Midbrain (tissue), 1 donor: ENCODE measurements at regions not wholly inside any gene's neighbourhood (a gene's known extent, or its start where the extent isn't known, plus 50 kb on each side); places are given as distances from the start of the nearest gene placed in this dataset.
"Not testable (repeated sequence)": the region's sequence is repeated elsewhere in the genome, so short reads cannot be mapped to it uniquely, and the experiment has no call there.

Experiments
- DNase-seq: peaks from one replicate; lab custom pipeline; 2025; lab: John Stamatoyannopoulos, UW

- no peak for DNase-seq
These were observed 195.7 kb upstream of the TMEFF2 start for GRCh38 chr2:192390401-192390800.

- DNase-seq: not testable (repeated sequence)
These were observed 189.5 kb upstream of the TMEFF2 start for GRCh38 chr2:192384191-192384590.

DNA sequence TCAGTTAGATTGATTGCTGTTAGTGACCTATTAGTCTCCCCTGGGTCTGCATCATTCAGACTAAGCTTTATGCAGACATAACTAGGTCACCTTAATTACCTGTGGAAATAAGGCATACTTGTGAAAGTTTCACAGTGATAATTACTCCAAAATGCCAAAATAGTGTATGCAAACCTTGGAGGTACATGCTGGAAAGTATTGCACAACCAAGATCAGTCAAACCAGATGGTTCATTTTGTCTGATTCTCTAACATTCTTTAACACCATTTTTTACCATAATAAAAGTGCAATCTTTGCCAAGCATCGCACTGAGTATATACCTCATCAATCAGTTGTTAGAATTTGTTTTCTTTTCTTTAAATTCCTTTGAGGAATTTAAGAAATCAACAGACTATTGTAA lies 186.3 kb upstream of the TMEFF2 start:
- no peak for DNase-seq

- DNase-seq: no peak
These were observed 185.0 kb upstream of the TMEFF2 start for GRCh38 chr2:192379736-192380135.

GRCh38 chr2:192377173-192377572 lies 182.4 kb upstream of the TMEFF2 start:
- DNase-seq: no peak

- DNase-seq: no peak
These were observed 179.0 kb upstream of the TMEFF2 start for GRCh38 chr2:192373754-192374153.

- no peak for DNase-seq
These were observed 178.5 kb upstream of the TMEFF2 start for GRCh38 chr2:192373221-192373620.

DNA sequence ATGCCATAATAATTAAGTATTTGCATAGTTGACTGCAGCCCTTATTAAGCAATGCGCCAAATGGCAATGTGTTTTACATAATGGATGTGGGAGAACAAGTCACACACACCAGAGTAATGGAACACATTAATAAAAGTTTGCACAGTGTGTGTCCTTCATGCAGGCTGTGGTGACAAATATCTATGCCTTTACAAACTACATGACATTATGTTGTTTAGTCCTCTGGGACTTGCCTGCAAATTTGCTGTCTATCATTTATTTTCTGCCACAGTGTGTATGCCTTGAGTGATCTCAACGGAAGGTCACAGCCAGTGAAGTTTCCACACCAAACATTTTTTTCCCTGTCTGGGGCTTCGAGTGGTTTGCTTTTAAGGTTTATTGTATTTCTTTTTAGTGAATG lies 175.2 kb upstream of the TMEFF2 start:
- no peak for DNase-seq

- DNase-seq: no peak
These were observed 162.5 kb upstream of the TMEFF2 start for GRCh38 chr2:192357217-192357616.

GRCh38 chr2:192354512-192355244 lies 159.9 kb upstream of the TMEFF2 start:
- no peak for DNase-seq

- DNase-seq: no peak
These were observed 152.8 kb upstream of the TMEFF2 start for GRCh38 chr2:192347542-192347941.

DNA sequence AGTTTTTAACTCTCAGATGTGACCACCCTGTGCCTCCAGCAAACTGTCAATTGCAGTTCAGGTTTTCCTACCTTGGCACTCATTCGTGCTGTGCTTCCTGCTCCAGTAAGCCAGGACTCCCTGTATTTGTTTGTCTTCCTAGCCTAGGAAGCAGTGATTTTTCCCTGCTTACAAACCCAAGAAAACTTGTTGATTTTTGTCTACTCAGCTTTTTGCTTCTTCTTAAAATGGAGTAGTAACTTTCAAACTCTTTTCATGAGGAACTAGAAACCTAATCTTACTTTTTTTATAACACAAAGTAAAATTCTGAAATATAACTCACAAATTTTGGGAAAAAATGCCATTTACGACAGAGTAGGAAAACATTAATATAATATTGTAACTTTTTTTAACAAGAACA lies 150.6 kb upstream of the TMEFF2 start:
- DNase-seq: no peak

DNA sequence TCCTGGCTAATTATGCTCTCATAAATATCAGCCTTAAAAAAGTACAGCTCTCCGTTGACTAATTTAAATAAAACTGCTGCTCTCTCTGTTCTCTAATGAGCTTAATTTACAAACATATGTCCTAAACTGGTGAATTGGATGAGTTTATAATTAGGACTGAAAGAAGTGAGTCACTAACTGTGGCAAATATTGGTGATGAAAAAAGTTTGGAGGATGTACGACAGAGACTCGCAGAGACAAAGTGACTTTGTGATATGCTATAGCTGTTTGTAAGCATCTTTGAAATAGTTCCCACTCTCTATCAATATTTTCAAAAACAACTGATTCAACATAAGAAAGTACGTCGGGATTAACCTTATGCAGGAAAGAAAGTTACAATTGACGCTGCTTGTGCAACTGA lies 138.9 kb upstream of the TMEFF2 start:
- no peak for DNase-seq

GRCh38 chr2:192328297-192328696 lies 133.6 kb upstream of the TMEFF2 start:
- DNase-seq: no peak

- DNase-seq: no peak
These were observed 132.8 kb upstream of the TMEFF2 start for GRCh38 chr2:192327576-192327975.

GRCh38 chr2:192315543-192315942 lies 120.8 kb upstream of the TMEFF2 start:
- DNase-seq: no peak

DNA sequence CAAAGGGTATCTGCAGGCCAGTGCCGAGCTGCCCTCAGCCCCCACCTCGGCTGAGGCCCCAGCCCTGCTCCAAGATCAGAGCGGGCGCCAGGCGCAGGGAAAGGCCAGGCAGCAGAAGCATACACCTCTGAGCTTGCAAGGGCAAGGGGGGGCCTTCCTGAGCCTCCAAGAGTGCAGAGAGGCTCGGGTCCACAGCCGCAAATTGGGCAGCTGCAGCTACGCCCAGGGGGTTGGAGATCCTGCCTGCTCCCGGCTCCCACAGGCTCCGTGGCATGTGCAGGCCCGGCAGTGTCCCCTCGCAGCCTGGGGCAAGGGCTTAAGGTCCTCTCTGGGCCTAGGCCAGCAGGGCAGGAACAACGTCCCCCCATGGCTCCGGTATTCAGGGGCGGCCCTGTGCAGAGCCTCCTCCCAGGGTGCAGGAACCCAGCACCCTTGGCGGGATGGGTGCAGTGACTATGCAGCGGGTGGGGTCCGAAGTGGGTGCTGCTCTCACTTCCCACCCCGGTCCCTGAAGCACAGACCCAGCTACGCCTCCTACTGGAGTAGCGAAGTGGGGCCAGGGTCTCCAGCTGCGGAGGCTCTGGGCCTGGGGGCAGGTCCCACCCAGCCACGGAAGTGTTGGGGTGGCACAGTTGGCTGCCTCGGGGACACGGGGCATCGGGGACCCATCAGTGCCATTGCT lies 120.2 kb upstream of the TMEFF2 start:
- DNase-seq: no peak

DNA sequence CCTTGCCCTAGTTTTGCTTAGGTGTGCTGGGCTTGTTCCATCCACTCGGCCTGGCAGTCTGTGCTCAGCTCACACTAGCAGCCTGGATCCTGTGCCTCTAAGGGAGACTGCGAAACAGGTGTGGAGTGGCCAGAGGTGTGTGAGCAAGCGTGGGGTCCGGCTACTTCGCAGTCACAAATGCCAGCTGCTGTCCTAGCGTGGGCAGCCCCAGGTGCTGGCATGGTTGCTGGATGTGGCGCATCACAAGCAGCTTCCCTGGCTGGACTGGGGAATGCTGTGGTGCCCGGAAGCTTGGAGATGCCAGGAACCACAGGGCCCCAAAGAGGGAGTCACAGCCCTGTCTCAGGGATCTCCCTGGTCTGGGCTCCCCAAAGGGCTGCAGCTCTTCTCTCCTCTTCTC lies 119.0 kb upstream of the TMEFF2 start:
- no peak for DNase-seq

DNA sequence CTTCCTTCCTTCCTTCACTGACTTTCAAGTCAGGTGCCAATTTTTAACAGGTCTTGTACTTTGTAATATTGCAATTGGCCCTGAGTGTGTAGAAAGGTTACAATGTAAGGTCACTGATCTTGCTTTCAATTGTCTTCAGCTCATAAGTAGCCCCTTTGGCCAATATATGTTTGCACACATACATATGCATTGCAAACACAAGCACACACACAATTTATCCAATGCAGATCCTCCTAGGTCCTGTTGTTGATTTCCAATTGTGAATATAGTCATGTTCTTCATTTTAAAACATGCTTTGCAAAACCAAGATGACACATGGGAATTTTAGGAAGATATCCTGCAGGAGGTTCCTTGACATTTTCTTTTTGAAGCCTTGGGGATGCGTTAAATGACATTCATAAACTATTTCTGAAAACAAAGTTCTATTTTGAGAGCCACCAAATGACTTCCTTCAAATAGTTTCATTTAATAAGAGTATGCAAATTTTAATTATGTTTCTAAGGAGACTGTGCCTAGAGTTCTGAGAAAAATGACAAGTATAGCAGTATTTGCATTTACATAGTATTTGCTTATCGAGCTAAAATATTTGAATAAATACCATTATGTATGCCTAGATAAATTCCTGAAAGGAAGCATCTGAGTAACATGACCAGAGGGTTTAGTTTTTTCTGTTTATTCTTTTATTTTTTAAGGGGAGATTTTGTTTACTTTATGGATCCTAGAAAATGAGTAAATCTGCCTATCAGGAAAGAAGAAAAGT lies 117.1 kb upstream of the TMEFF2 start:
- no peak for DNase-seq

DNA sequence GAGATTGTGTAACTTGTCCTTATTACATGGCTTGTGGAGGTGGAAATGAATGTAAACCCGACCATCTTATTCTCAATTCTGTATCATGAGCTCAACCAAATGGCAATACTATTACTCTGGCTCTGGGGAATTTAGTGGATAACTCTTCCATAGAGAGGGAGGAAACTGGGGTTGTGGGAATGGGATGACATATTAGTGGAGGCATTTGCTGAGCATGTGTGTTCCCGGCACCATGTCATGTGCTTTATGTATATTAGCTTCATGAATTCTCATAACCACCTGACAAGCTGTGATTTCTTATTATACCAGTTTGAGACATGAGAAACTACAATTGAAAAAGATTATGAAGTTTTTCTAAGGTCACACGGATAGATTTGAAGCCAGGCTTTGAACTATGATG lies 112.8 kb upstream of the TMEFF2 start:
- DNase-seq: no peak

- no peak for DNase-seq
These were observed 103.9 kb upstream of the TMEFF2 start for GRCh38 chr2:192298664-192299063.

DNA sequence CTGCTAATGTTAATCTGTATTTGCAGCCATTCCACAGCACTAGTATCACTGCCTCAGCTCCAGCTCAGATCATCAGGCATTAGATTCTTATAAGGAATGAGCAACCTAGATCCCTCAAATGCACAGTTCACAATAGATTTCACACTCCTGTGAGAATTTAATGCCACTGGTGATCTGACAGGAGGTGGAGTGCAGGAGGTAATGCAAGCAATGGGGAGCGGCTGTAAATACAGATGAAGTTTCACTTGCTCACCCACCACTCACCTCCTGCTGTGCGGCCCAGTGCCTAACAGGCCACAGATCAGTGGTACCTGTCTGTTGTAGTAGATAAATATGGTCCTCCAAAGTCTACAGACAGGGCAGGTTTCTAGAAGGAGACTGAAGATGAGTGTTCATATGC lies 97.7 kb upstream of the TMEFF2 start:
- DNase-seq: no peak

GRCh38 chr2:192288295-192288694 lies 93.6 kb upstream of the TMEFF2 start:
- DNase-seq: no peak
